ENCODE measurements at regions not wholly inside any gene's neighbourhood (a gene's known extent, or its start where the extent isn't known, plus 50 kb on each side); places are given as distances from the start of the nearest gene placed in this dataset.

DNA sequence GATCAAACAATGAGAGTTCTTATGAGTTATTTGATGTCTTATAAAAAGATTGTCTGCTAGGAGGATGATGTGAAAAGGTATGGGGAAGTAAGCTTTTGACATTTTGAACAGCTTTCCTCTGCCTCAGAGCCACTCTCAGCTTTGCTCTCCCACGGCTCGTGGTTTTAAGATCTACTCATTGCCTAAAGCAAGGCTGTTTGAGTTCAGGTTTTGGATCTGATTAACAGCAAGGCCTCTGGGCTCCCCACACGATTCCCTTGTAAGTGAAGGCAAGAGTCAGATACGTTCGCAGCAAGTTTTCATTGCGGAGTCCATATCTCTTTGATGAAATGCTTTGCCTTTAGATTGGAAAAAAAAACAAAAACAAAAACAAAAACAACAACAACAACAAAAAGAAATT, 515.0 kb upstream of the SALL1 start:
- TF ChIP-seq CTCF (IDR thresholded peaks at IDR 0.05) (no peak), EP300 (IDR thresholded peaks at IDR 0.05; ENCODE audit: low read depth) (no peak), POLR2AphosphoS5 (IDR thresholded peaks at IDR 0.05) (no peak), POLR2A (IDR thresholded peaks at IDR 0.05) (no peak)

Data from transverse colon (tissue), 4 donors.